Cerebellar cortex (tissue), 1 donor: ENCODE measurements at regions not wholly inside any gene's neighbourhood (a gene's known extent, or its start where the extent isn't known, plus 50 kb on each side); places are given as distances from the start of the nearest gene placed in this dataset.

Experiments used
- DNase-seq: peaks from one replicate; pipeline ENCODE4 v3.0.0-alpha.2; 2015; ENCODE audit warnings: low spot score

GRCh38 chr12:111222027-111222414 lies 146.9 kb downstream of the PHETA1 start:
- DNase-seq, result no peak

- DNase-seq, result no peak
Observed at GRCh38 chr12:111221062-111222026, 147.6 kb downstream of the PHETA1 start.

- DNase-seq, result no peak
Observed at GRCh38 chr12:111220363-111220762, 148.5 kb downstream of the PHETA1 start.

DNA sequence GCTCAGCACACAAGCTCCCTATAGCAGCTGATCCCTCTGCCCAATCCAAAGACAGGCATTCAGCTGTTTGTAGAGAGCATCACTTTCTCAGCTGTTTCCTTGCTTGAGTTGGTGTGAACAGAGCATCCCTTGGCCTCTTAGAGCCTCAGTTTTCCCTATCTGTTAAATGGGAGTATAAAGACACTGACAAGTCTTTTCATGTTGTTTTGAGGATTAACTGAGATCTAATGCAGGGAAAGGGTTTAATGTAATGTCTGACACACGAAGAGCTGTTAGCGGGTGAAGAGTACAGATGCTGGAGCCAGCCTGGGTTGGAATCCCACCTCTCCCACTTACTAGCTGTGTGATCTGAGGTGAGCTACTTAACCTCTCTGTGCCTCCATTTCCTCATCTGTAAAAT lies 149.5 kb downstream of the PHETA1 start:
- DNase-seq, result no peak

DNA sequence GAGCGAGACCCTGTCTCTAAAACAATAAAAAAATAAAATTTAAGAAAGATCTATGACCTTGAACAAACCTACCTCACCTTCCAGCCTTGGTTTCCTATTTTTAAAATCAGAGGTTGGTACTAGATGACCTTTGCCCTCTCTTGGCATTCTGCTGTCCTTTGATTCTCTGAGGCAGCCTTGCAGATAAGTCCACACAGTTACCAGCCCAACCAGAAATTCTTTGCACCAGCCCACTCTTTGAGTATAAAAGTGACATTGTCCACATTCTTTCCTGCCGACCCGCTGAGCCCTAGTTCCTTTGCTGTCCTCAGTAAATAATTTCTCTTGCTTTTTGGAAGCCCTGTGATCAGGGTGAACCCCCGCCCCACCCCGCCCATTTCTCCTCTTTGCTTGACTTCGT lies 150.4 kb downstream of the PHETA1 start:
- no peak for DNase-seq

DNA sequence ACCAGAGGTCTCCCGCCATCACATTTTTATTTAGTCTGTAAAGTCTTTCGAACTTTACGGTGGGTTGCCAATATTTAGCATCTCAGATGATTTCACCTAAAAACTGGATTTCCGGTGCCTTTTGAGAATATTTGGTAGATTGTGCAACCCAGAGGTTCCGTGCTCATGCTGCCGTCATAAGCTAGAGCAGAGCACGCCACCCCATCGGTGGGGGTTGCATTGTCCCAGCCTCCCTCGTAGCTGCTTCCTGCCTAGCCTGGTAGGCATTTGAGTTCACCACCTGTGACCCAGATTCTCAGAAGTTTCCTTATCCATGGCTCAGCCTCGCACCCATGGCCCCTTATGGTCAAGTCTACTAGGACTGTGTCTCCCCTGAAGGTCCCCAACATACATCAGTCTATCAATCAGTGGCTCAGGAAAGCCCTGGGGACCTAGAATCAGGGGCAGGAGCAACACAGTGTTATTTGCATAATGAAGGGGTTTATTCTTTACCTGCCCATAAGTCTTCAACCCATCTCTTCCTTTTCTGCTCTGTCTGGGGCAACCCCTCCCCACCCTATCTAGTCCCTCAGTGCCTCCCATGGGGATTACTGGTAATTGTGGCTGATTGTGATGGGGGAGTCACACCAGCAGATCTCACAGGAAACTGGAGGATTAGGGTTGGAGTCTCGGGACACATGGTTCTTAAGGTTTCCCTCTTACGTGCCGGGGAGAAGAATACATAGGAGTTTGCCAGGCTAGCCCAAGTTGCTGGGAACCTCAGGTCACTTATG lies 152.3 kb downstream of the PHETA1 start:
- no peak for DNase-seq

DNA sequence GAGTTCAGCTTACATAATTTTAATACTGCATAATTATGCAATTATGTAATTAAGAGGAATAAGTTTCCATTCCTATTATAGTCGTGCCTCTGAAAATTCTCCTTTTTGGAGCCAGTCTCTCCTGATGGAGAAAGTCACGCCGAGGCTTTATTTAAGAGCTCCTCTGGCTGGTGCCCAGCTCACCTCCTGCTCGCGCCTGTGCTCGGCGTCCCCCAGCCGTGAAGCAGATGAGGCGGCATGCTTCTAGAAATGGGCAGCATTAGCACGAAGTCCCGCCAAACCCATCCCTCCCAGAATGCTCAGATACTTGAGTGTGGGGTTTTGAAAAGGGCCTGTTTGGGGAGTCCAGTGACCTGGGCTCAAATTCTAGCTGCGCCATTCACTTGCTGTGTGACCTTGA lies 153.0 kb downstream of the PHETA1 start:
- no peak for DNase-seq

DNA sequence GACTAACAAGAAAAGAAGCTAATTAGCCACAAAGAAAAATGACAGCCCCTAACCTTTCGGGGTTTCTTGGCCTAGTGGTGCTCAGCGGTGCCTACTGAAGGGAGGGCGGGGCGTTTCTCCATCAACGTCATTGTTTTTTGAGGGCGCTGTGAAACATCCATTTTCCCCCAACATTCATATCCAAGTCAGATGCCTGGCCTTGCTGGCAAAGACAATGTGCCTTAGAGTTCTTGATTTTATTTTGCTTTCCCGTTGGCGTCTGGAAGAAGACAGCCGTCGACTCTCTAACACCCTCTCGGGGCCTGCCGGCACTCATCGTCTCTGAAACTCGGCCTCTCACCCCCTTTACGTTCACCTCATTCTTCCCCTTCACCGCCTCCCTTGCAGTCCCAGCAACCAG lies 154.5 kb downstream of the PHETA1 start:
- DNase-seq, result no peak

- no peak for DNase-seq
Observed at GRCh38 chr12:111213561-111213960, 155.3 kb downstream of the PHETA1 start.

DNA sequence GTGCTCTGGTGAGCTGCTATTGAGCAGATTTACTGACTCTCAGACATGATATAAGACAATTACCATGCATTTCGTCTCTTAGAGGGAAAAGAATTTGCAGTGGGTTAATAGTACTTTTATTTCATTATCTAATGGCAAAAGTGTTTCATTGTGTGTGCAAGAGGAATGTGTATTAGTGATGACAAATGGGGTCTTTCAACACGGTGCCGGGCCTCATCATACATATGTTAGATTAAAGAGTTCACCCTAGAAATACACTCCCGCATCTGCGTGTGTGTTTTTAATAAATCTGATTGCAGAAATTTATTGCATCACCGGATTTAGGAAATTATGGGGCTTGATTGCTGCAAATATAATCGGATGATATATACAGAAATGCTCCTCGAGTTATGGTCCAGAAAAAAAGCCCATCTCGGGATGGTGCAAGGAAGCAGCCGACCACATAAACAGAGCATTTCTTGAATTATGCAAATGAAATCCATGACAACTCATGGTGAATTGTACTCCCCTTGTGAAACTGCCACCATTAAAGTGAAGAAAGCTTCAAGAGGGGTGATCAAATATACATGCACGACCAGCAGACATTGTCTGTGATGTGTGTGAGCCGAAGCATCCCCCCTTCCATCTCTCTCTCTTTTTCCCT lies 156.0 kb downstream of the PHETA1 start:
- no peak for DNase-seq

- no peak for DNase-seq
Observed at GRCh38 chr12:111211910-111212757, 156.8 kb downstream of the PHETA1 start.

DNA sequence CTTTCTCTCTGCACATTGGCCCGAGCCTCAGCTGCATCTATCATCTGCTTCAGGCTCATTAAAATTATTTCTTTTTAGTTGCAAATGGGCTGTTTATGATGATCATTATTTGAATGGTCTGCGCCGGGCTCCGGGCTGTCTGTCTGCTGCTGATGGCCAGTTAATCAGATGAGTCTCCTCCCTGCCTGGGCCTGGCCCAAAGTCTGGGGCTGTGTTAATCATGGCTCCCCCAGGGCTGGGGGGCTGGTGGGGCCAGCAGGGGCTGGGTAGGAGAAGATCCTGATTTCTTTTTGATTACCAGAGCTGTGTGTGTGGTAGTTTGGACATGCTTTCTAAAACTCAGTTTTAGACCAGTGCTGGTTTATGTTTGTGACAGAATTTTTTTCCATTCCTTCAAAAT lies 159.1 kb downstream of the PHETA1 start:
- no peak for DNase-seq

GRCh38 chr12:111207761-111208160 lies 161.1 kb downstream of the PHETA1 start:
- no peak for DNase-seq

DNA sequence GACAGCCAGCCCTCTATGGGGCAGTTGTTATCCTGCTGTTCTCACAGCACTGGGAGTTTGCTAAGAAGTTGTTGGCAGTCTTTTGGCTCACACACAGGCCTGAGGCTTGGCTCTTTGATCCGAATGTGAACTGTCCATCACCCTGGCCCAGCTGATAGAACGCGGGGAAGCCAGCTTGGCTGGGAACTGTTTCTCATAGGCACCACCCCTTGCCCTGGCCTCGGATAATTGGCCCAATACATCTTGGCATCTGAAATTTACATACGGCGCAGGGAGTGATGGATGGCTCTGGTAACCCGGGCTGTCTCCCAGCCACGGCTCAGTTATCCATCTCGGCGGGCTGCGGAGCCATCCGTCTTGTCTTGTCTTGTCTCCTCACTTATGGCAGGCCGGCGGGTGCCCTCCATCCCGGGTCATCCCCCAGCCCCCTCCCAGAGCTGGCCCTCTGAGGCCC lies 164.1 kb downstream of the PHETA1 start:
- DNase-seq, result no peak

GRCh38 chr12:111203969-111204368 lies 164.9 kb downstream of the PHETA1 start:
- DNase-seq, result no peak

DNA sequence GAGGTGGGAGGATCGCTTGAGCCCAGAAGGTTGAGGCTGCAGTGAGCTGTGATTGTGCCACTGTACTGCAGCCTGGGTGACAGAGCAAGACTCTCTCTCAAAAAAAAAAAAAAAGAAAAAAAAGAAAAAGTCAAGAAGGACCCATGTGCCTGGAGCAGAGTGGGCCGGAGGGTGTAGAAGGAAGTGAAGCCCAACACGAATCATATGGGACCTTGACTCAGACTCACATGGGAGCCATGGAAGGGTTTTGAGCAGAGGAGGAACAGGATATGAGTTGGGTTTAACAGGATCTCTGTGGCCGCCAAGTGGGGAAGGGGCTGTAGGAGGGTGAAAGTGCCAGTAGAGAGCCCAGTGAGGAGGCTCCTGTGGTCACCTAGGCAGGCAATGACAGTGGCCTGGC lies 165.4 kb downstream of the PHETA1 start:
- no peak for DNase-seq

- no peak for DNase-seq
Observed at GRCh38 chr12:111202237-111202915, 166.5 kb downstream of the PHETA1 start.

DNA sequence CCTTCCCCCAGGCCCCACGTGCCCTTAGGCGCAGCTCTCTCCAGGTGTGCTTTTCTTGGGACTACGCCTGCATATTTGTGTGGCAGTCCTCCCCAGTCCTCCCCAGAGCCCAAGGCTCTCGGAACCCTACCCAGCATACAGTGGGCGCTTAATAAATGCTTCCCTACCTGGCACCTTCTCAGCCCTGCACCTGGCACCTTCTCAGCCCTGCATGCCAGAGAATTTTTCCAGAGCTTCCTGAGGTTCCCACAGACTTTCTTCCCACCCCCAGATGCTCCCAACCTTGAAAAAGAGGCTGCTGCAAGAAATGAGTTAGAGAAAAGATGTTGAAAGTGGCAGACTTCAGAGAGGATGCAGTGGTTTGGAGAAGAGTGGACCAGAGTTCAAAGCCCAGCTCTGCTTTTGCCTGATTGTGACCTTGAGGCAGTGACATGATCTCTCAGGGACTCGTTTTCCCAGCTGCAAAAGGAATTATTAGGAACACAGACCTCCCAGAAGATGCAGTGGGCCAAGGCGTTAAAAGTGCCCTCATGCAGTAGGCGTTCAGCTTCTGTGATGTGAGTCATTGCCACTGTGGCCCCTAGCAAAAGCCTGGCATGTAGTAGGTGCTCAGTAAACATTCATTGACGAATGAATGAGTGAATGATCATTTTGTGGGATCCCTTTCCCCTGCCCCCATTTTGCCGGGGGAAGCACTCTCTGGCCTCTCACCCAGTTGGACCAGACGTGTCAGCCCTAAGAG lies 167.2 kb downstream of the PHETA1 start:
- no peak for DNase-seq

GRCh38 chr12:111201036-111201435 lies 167.9 kb downstream of the PHETA1 start:
- DNase-seq, result no peak

GRCh38 chr12:111197376-111197944 lies 171.4 kb downstream of the PHETA1 start:
- DNase-seq, result no peak
